Breast epithelium (tissue), 3 donors: ENCODE measurements at regions not wholly inside any gene's neighbourhood (a gene's known extent, or its start where the extent isn't known, plus 50 kb on each side); places are given as distances from the start of the nearest gene placed in this dataset.

Source experiments
- CTCF ChIP-seq, 3 donors: fragments of 450-650 bp; IDR thresholded peaks; one replicate each; pipeline ENCODE4 v1.5.1; 2016 to 2017; ENCODE audit warnings: antibody characterized with exemption in 3 of 3, mild to moderate bottlenecking in 3 of 3, moderate library complexity in 3 of 3
- POLR2A ChIP-seq: fragments of 450-650 bp; IDR thresholded peaks from one replicate; pipeline ENCODE4 v1.6.1; 2016; ENCODE audit warnings: antibody characterized with exemption, mild to moderate bottlenecking, moderate library complexity
- POLR2AphosphoS5 ChIP-seq, 3 donors: sonication (generic); formaldehyde crosslinking; IDR thresholded peaks; one replicate each; pipeline ENCODE4 v1.6.1; 2017; ENCODE audit warnings: antibody characterized with exemption in 3 of 3

- TF ChIP-seq CTCF (IDR thresholded peaks at IDR 0.05) (no peak), POLR2AphosphoS5 (IDR thresholded peaks at IDR 0.05) (no peak), POLR2A (no peak)
Measured at GRCh38 chr5:176155922-176156359, 82.3 kb upstream of the SIMC1 start.
